Caki2 (cell line): ENCODE measurements at regions not wholly inside any gene's neighbourhood (a gene's known extent, or its start where the extent isn't known, plus 50 kb on each side); places are given as distances from the start of the nearest gene placed in this dataset.
A peak's percentile ranks its signal among the peaks of the same experiment; 100 is the strongest.
"Not testable (repeated sequence)": the region's sequence is repeated elsewhere in the genome, so short reads cannot be mapped to it uniquely, and the experiment has no call there.

Experiments
- DNase-seq: peaks from one replicate; pipeline ENCODE4 v3.0.0-alpha.2; 2015; ENCODE audit warnings: low read depth
- in situ Hi-C: cut with HindIII; loops from 2 replicates; pipeline ENCODE4 v1.10.0; 2016; ENCODE audit warnings: low sequenced_read_pairs, low pct_unique_long_range_greater_than_20kb, mixed read lengths

DNA sequence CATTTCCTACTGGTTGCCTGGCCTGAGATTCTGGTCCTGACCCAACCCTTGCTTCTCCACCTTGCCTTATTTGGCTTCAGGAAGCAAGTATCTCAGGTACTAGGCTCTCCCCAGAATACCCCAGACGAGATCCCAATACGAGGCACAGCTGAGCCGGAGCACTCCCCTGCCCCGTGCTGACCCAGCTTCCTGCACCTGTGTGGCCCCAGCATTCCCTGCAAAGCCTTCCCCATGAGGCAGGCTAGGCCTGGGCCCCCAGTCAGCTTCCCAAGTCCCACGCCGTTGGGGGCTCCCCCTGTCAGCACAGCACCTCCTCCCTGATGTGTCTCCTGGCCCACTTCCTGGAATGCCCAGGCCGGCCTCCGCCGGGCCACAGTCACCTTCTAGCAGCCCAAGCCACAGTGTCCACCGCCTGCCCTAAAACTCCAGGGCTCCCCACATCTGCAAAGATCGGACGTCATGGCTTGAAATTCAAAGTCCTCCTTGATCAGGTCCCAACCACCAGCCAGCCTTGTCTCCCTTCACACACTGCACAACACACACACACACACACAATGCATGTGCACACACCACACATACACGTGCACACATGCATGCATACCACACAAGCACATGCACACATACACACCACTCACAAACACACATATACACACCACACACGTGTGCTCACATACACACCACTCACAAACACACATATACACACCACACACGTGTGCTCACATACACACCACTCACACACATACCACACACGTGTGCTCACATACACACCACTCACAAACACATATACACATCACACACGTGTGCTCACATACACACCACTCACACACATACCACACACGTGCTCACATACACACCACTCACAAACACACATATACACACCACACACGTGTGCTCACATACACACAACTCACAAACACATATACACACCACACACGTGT lies 78.9 kb upstream of the FOXK1 start:
- DNase-seq, result no peak
- in situ Hi-C loops, result no loop called here

DNA sequence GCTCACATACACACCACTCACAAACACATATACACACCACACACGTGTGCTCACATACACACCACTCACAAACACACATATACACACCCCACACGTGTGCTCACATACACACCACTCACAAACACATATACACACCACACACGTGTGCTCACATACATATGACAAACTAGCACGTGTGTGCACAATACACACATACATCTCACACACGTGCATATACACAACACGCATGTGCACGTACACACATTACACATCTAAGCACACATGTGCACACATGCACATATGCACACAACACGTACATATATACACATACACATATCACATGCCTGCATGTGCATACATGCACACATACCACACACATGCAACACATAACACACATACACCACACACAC lies 78.3 kb upstream of the FOXK1 start:
- in situ Hi-C loops, result no loop called here
- no peak for DNase-seq

DNA sequence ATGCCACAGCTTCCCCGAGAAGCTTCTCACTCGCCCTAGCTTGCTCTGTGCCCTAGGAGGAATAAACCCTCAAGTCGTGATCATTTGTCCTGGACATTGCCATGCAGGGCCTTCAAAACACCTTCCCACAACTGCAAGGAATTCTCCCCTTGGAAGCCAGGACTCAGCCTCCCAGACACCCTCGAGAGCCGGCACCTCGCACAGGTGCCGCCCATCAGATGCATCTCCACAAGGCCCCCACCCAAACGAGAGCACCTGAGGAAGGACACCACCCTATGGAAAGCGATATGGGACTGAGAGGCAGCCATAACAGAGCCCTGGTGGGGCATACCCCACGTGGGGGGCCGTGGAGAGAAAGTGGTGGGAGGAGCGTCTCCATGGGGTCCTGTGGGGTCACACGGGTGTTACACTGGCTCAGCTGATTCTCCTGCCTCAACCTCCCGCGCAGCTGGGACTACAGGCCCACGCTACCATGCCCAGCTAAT lies 77.6 kb upstream of the FOXK1 start:
- DNase-seq, result no peak
- in situ Hi-C loops, result no loop called here

DNA sequence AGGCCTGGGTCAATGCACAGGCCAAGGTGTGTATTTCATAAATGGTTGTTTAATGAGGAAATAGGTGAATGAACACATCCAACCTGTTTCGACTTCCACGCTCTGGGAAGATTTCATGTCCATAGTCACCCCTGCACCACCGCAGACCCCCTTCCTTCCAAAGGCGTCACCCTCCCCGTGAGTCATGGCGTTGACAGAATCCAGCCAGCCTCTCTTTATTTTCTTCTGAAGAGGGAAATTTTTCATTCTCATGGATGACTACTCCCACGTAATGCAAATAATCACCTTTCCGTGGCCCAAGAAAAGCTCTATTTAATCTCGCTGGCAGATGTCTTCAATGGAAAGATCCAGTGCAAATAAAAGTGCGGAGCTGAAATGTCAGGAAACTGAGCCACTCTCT lies 75.3 kb upstream of the FOXK1 start:
- DNase-seq, result peak; percentile 16
- in situ Hi-C loops, result no loop called here

DNA sequence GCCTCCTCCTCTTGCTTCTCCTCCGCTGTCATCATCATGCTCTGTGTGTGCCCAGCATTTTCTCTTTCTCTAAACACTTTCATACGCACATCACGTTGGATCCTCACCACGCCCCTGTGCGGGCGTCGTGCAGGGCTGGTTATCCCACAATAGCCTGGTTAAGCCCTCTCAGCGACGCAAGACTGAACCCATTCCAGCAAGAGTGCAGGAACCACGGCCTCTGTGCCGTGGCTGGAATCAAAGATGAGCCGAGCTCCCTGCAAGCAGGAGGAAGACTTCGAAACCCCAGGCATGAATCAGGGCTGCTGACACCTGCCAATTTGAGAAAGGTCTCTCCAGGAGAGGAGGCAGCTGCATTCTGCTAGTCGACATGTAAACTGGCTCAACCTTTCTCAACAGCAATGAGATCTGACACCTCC lies 74.8 kb upstream of the FOXK1 start:
- in situ Hi-C loops, result no loop called here
- no peak for DNase-seq

DNA sequence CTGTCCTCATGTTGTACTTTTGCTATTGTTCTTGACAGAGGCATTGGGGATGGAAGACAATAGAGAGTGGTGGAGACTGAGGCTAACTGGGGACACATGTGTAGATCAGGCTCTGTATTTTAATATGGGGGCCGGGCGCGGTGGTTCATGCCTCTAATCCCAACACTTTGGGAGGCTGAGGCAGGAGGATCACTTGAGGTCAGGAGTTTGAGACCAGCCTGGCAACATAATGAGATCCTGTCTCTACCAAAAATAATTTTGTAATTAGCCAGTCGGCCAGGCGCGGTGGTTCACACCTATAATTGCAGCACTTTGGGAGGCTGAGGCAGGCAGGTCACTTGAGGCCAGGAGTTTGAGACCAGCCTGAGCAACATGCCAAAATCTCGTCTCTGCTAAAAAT lies 72.5 kb upstream of the FOXK1 start:
- in situ Hi-C loops, DNase-seq: not testable (repeated sequence)

DNA sequence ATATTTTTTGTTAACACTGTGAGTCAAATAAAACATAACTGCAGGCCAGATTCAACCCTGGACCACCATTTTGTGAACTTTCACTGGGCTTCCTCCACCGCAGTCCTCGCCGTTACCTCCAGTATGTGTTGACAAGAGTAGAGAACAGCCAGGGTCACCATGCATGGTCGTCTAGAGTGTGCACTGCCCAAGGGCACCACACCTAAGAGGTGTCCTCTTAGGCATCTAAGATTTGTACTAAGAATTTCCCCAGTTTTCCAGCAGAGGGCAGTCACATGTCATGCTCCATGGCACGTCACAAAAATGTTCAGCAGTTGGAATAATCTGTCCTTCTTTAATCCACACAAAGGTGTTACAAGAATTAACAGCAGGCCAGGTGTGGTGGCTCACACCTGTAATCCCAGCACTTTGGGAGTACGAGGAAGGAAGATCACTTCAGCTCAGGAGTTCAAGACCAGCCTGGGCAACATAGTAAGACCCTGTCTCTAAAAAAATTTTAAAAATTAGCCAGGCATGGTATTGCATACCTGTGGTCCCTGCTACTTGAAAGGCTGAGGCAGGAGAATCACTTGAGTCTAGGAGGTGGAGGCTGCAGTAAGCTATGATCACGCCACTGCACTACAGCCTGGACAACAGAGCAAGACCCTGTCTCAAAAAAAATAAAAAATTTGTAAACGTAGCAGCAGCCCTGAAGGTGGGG lies 71.2 kb upstream of the FOXK1 start:
- in situ Hi-C loops, result no loop called here
- peak; percentile 44 for DNase-seq

DNA sequence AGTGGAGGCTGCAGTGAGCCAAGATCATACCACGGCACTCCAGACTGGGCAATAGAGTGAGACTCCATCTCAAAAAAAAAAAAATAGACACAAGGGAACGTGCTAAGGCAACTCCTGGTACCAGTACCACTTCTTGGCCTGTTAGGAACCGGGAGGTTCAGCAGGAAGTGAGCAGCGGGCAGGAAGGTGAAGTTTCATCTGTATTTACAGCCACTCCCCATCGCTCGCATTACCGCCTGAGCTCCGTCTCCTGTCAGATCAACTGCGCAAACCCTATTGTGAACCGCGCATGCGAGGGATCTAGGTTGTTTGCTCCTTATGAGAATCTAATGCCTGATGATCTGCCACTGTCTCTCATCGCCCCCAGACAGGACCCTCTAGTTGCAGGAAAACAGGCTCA lies 69.9 kb upstream of the FOXK1 start:
- in situ Hi-C loops, result no loop called here
- no peak for DNase-seq

DNA sequence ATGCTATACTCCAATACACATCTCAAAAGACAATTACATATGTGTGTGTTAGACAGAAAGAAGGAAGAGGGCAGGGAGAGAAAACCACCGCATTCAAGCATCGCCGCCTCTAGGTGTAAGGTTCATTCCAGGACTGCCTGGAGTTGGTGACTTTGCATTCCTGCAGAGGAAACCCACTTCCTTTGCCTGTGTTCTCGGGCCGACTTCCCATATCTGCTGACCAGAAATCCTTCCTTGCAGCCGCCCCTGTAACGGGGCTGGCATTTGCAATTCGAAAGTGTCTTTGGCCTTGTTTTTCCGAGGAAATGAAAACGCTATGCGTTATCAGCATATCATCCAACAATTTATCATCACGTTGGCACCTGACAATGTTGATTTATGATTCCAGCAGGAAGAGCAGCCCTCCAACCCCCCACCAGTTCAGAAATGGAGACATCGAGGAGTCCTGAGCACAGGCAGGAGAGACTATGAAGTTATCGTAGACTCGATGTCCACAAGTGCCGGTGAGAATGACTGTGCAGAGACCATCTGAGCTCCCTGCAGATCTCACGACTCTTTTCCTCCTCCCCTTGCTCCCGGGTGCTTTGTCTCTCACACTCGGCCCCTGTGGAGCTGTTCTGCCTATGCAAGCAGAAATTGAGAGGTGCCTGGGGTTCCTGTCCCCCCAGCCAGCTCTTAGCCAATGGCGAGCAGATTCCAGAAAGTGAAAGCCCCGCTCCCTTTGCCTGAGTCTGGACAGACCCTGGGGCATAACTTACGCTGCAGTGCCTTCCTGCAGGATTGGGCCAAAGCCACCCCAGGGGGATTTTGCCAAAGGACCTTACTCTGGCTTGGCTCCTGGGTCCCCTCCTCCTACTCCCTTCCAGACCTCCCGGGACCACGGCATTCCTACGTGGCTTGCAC lies 68.9 kb upstream of the FOXK1 start:
- no peak for DNase-seq
- in situ Hi-C loops, result no loop called here

DNA sequence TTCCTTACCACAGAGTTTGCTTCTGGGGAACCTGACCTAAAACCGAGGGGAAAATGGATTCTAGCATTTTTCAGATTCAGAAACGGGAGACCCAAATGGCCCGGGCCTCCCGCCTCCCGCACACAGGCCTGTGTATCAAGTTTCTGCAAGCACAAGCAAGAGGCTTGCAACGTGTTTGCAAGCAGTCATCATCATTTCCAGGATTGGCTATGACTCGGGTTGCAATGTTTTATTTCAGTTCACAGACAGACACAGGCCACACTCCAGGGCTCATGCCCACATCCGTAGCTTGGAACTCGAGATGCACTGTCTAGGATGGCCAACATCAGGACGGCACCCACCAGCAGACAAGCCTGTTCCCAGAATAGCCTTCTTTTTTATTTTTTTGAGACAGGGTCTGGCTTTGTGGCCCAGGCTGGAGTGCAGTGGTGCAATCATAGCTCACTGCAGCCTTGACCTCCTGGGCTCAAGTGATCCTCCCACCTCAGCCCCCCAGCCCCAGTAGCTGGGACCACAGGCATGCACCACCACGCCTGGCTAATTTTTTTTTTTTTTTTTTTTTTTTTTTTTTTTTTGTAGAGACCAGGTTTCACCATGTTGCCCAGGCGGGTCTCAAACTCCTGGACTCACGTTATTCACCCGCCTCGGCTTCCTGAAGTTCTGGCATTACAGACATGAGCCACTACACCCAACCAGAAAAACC lies 68.1 kb upstream of the FOXK1 start:
- DNase-seq, result no peak
- in situ Hi-C loops, result no loop called here

DNA sequence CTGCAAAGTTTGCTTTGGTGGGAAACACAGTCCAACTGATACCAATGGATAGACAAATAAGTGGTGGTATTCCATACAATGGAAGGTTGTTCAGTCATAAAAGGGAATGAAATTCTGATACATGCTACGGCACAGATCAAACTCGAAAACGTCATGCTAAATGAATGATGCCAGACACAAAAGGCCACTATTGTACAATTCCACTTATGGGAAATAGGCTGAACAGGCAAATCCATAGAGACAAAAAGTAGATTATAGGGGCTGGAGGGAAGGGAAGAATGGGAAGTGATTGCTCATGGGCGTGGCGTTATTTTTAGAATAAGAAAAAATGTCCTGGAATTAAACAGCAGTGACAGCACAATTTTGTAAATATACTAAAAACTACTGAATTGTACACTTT lies 66.0 kb upstream of the FOXK1 start:
- in situ Hi-C loops, result no loop called here
- DNase-seq, result no peak

DNA sequence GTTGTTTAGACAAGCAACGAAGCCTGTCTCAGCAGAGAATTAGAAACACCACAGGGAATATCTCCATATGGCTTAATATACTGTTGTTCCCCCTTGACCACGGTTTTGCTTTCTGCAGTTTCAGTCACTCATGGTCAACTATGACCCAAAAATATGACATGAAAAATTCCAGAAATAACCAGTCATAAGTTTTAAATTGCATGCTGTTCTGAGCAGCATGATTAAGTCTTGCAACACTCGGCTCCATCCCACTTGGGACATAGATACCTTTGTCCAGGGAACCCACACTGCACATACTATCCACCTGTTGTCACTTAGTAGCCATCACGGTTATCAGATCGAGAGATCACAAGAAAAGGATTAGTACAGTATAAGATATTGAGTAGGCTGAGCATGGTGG lies 60.7 kb upstream of the FOXK1 start:
- in situ Hi-C loops, result no loop called here
- no peak for DNase-seq

DNA sequence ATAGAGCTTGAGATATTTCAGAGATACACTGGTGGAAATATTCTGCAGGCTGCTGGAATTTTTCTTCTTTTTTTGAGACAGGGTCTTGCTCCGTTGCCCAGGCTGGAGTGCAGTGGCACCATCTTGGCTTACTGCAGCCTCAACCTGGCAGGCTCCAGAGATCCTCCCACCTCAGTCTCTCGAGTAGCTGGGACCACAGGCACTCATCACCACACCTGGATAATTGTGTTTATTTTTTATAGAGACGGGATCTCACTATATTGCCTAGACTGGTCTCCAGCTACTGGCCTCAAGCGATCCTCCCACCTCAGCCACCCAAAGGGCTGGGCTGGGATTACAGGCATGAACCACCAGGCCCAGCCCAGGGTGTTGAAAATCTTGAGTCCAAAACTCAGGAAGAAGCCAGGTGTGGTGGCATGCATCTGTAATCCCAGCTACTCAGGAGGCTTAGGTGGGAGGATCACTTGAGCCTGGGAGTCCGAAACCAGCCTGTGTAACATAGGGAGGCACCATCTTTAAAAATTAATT lies 55.7 kb upstream of the FOXK1 start:
- no peak for DNase-seq
- in situ Hi-C loops, result no loop called here

DNA sequence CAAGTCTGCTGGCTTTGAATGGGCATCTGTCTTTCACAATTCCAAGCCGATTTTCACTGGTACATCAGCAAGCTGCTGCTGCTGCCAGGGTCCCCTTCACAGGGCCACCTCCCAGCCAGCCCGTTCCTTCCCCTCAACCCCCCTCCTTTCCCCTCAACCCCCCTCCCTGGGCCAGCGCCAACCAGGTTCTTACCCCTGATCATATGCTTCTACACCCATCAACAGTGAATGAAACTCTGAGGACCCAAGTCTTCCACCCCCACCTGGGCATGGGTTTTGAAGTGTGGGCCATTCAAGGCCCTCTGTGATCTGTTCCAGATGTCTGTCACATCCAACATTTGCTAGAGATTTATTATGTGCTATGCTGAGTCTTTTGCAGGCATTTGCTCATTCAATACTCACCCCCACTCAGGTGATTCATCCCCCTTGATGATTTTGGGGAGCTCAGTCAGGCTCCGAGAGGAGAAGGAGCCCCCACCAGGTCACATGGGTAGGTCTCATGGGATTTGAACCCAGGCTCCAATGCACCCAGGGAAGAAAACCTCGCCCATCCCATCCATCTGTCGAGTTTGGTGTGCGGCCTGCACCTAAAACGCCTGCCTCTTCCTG lies 52.7 kb upstream of the FOXK1 start:
- in situ Hi-C loops, result no loop called here
- DNase-seq, result no peak

DNA sequence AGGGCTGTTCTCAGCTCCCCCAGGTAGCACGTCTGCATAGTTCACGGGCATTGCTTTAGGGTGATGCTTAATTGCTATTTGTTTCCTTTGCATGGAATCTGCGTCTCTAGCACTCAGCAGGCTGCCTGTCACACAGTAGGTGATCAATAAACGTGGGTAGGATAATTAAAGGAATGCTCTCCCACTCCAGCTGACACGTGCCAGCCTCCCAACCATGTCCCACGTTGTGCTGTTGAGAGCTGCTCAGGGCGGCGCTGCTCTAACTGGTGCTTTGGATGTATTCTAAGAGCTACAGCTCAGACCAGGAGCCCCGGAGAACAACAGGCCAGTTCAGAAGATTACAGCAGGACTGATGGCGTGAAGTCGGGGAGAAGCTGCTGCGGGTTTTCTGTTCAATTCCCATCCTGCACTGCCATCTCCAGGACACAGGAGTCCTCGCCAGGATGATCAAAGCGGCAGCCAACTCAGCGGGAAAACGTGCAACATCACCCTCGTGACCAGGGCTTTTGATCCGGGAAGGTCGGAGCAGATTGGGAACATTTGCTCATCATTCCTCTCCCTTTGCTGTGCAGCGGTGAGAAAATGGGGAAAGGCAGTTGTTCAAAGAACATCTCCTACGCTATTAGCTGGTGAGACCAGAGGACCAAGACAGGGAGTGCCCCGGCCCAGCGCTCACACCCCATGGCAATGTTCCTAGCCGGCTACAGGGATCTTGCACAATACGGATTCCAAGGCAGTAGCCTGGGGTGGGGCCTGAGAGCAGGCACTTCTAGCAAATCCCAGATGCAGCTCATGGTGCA lies 50.5 kb upstream of the FOXK1 start:
- in situ Hi-C loops, result no loop called here
- peak; percentile 92 for DNase-seq
